GM12891 (cell line): ENCODE measurements at regions not wholly inside any gene's neighbourhood (a gene's known extent, or its start where the extent isn't known, plus 50 kb on each side); places are given as distances from the start of the nearest gene placed in this dataset.

ENCODE experiments used
- DNase-seq: peaks from one replicate; pipeline ENCODE4 v3.0.0; 2011; ENCODE audit warnings: low spot score; ENCODE audit not compliant: insufficient read length
- FAIRE-seq: peaks from 2 replicates; lab custom pipeline; 2011; peaks lifted over from hg19 to GRCh38; lab: Jason Lieb, UNC
- PAX5 ChIP-seq: IDR thresholded peaks from 2 replicates; pipeline ENCODE4 v1.6.1; 2011; ENCODE audit warnings: low read length, moderate library complexity, mild to moderate bottlenecking; ENCODE audit not compliant: insufficient read depth, severe bottlenecking
- POLR2A ChIP-seq: IDR thresholded peaks from 2 replicates; pipeline ENCODE4 v1.6.1; 2011; ENCODE audit warnings: low read depth, low read length, control low read depth
- POLR2AphosphoS5 ChIP-seq: IDR thresholded peaks from 2 replicates; pipeline ENCODE4 v1.6.1; 2011; ENCODE audit warnings: low read depth, low read length, control low read depth
- POU2F2 ChIP-seq: IDR thresholded peaks from 2 replicates; pipeline ENCODE4 v1.6.1; 2011; ENCODE audit warnings: low read depth, mild to moderate bottlenecking, control low read depth, low read length, moderate library complexity
- SPI1 ChIP-seq: IDR thresholded peaks from 2 replicates; pipeline ENCODE4 v1.6.1; 2011; ENCODE audit warnings: low read depth, low read length, control low read depth
- TAF1 ChIP-seq: IDR thresholded peaks from 2 replicates; pipeline ENCODE4 v1.6.1; 2011; ENCODE audit warnings: low read depth, low read length, control low read depth

GRCh38 chr1:60184521-60184920 is 111.0 kb upstream of the C1orf87 start:
- TF ChIP-seq POLR2A (no peak), POU2F2 (no peak), TAF1 (no peak), POLR2AphosphoS5 (no peak), SPI1 (no peak), PAX5 (no peak)
- FAIRE-seq (no peak), DNase-seq (no peak)

DNA sequence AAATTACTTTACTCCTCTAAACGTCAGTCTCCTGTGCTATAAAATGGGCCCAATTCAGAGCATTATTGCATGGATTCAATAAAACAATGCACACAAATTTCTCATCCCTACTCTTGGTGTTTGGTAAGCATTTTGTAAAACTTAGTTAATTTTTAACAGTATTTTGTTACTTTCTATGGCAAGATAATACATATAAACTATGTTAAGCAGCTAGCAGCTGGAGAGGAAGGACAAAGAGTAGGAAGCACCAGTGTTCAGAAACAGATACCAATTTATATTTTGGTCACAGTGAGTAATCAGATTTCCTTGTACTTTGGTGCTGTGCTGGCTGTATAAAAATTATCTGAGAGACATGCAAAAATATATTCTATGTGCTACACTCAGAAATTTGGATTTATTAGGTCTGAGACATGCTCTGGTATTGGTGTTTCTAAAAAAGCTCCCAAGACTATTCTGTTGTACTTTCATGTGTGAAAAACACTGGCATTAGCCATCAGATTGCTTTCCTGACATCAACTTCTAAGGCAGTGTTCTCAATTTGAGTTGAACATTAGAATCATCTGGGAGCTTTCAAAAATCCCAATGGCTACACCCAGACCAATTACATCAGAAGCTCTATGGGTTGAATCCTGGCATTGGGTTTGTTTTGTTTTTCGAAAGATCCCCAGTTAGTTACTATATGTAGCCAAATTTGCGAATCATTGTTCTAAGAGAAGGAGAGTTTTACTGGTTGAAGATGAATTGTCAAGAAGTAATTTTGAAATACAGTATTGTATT is 100.3 kb upstream of the C1orf87 start:
- TF ChIP-seq POLR2A: no peak
- no peak for FAIRE-seq
- DNase-seq: no peak

DNA sequence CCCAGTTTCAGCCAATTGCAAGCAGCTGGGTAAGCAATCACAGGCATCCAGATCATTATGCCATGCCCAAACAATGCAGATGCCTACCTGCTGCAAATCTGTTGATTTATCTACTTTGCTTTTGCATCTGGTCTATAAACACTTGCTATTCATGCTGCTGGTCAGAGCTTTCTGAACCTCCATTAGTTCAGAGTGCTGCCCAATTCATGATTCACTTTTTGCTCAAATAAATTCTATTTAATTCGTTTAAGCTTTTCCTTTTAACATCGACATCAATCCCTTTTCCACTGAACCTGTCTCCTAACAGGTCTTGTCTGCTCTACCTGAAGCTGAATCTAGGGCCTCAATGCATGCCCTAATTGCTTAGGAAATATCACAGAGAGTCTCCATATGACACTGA is 99.4 kb upstream of the C1orf87 start:
- DNase-seq (no peak), FAIRE-seq (no peak)
- TF ChIP-seq POLR2A (no peak), POU2F2 (no peak), SPI1 (no peak), PAX5 (no peak), POLR2AphosphoS5 (no peak)

DNA sequence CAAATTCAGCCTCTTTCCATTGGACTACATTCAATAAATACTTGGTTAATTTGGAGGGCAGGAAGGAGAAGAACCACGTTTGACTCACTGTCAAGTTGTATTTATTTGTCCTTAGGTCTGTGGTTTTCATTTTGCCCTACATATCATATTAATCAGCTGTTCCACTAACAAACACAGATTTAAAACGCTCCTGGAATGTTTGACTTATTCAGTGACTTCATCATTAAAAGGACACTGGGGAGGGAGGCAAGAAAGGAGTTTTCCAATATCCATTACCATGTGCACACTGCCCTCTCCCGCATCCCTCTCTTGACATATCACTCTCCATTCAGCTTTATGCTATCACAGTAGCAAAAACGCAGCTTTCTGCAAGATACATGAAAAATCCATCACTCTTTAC is 98.2 kb upstream of the C1orf87 start:
- no peak for FAIRE-seq

DNA sequence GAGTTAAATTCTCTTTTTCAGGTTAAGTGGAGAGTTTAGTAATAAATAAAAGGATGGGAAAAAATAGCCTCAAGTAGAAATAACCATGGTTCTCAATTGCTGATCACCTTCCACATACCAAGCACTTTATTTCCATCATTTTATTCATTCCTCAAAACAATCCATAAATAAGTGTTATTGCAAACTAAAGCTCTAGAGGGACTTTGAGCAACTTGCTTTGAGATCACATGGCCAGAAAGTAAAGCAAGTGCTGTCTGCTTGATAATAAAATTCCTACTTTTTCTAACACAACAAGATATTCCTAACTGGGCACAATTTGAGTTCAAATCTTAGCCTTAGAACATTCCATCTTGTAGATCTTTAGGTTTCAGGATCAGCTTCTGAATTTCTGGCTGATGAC is 97.1 kb upstream of the C1orf87 start:
- DNase-seq (no peak), FAIRE-seq (no peak)
- TF ChIP-seq POLR2A (no peak), SPI1 (no peak), TAF1 (no peak), PAX5 (no peak), POLR2AphosphoS5 (no peak), POU2F2 (no peak)

More for the DNA sequence above, 98.2 kb upstream of the C1orf87 start:
- TF ChIP-seq SPI1 (no peak), TAF1 (no peak), POLR2AphosphoS5 (no peak), POU2F2 (no peak), PAX5 (no peak), POLR2A (no peak)
- DNase-seq: no peak

DNA sequence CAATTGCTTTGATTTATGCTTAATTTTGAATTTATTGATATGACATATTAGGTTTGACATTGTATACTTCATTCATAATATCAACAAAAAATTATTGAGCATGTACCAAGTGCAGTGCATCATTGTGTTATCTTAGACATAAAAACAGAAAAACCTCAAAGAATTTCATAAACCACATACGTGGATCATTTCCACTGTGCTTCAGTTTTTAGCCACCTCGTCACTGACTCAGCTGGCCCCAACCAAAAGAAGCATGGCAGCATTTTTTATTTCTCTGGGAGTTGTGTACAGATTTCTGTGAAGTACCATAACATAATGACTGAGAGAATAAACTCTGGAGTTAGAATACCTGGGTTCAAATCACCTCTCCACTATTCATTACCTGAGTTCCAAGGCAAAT is 95.6 kb upstream of the C1orf87 start:
- no peak for FAIRE-seq
- TF ChIP-seq POU2F2 (no peak), PAX5 (no peak), TAF1 (no peak), SPI1 (no peak)
- no peak for DNase-seq

DNA sequence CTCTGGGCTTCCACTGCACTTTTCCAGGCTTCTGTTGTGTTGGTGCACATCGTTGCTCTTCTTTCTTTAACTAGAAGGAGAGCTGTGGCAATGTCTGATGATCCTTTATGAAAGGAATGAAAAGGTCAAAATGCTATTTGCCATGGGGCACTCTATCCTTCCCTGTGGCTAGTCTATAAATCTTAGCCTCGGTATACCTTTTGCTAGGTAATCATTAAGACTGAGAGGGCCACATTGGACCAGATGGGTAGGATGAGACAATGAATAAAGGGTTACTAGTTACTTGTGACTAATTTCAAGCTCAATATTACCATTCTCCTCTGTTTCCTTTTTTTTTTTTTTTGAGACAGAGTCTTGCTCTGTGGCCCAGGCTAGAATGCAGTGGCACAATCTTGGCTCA is 89.4 kb upstream of the C1orf87 start:
- TF ChIP-seq POLR2A: no peak
- TF ChIP-seq PAX5: no peak
- TF ChIP-seq TAF1: no peak
- no peak for TF ChIP-seq SPI1
- no peak for TF ChIP-seq POLR2AphosphoS5
- TF ChIP-seq POU2F2: no peak
- DNase-seq (no peak), FAIRE-seq (no peak)

DNA sequence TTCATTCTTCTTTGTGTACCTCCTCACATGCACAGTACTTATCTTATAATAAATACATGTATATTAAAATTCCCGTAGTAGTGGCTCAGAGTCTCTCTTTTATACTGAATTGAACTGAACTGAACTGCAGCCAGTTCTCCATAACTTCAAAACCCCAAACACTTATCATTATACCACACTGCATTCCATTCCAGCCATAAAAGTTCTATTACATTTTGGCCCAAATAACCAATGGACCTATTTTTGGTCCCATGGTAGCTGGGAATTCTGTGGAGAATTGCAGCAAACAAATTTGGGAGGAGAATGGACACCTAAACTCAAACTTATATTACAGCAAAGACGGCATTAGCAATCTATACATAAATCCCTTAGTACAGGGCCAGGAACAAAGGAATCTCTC is 86.6 kb upstream of the C1orf87 start:
- TF ChIP-seq POLR2A (no peak), SPI1 (no peak), POU2F2 (no peak), PAX5 (no peak), TAF1 (no peak), POLR2AphosphoS5 (no peak)
- DNase-seq (no peak), FAIRE-seq (no peak)

DNA sequence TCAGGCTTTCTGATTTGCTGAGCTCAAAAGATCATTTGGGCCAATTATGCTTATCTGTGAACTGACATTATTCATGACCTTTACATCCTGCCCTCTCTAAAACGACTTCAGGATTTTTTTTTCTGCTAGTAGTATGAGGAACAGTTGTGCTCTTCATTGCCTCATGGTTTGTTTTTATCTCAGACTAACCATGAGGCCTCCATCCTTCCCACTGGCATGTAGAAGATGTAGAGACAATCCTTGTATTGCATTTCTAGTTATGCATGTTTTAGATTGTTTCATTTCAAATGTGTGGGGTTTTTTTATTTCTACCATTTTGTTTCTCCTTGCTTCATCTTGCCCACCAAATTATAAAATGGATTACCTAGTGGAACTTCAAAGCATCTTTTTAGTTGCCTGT is 82.8 kb upstream of the C1orf87 start:
- FAIRE-seq (no peak), DNase-seq (no peak)
- TF ChIP-seq POLR2A (no peak), SPI1 (no peak), PAX5 (no peak), POU2F2 (no peak), TAF1 (no peak), POLR2AphosphoS5 (no peak)

DNA sequence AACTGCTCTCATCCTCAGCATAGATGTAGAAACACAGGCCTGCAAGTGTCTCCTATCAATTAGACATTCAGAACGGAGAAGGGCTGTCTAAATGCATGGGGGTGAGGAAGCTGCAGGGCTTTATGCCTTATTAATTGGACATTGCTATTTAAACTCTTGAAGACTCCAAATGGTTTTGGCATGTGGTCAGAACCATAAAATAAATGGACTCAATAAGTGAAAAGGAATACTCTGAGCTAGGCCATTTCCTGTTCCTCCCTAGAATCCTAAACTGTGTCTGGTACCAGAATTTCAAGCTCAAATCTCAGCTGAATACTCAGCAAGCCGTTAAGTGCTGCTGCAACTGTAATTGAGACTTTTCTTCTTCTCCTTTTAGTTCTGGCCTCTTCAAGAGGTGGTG is 80.4 kb upstream of the C1orf87 start:
- TF ChIP-seq POLR2A (no peak), POLR2AphosphoS5 (no peak), PAX5 (no peak), POU2F2 (no peak), TAF1 (no peak), SPI1 (no peak)
- FAIRE-seq (no peak), DNase-seq (no peak)
